IPS DF 4.7 (cell line): ENCODE measurements at regions not wholly inside any gene's neighbourhood (a gene's known extent, or its start where the extent isn't known, plus 50 kb on each side); places are given as distances from the start of the nearest gene placed in this dataset.

Source experiments
- DNase-seq: peaks from one replicate; pipeline ENCODE4 v3.0.0-alpha.2; 2013; ENCODE audit warnings: low spot score; ENCODE audit errors: extremely low read depth

GRCh38 chr21:35430260-35430659 is 381.2 kb upstream of the RUNX1 start:
- no peak for DNase-seq

- no peak for DNase-seq
Observed at GRCh38 chr21:35428937-35429336, 379.8 kb upstream of the RUNX1 start.

- no peak for DNase-seq
Observed at GRCh38 chr21:35428489-35428888, 379.4 kb upstream of the RUNX1 start.

GRCh38 chr21:35428001-35428320 is 378.9 kb upstream of the RUNX1 start:
- DNase-seq = no peak

- no peak for DNase-seq
Observed at GRCh38 chr21:35427320-35428000, 378.4 kb upstream of the RUNX1 start.

GRCh38 chr21:35426897-35427296 is 377.8 kb upstream of the RUNX1 start:
- DNase-seq = no peak

- DNase-seq = no peak
Observed at GRCh38 chr21:35426469-35426868, 377.4 kb upstream of the RUNX1 start.

GRCh38 chr21:35424122-35424521 is 375.0 kb upstream of the RUNX1 start:
- no peak for DNase-seq

- no peak for DNase-seq
Observed at GRCh38 chr21:35423709-35424108, 374.6 kb upstream of the RUNX1 start.

- DNase-seq = no peak
Observed at GRCh38 chr21:35422011-35422410, 372.9 kb upstream of the RUNX1 start.

GRCh38 chr21:35421221-35421620 is 372.1 kb upstream of the RUNX1 start:
- DNase-seq = no peak

GRCh38 chr21:35420656-35421055 is 371.6 kb upstream of the RUNX1 start:
- no peak for DNase-seq

GRCh38 chr21:35417762-35418161 is 368.7 kb upstream of the RUNX1 start:
- DNase-seq = no peak

GRCh38 chr21:35416866-35417489 is 367.9 kb upstream of the RUNX1 start:
- DNase-seq = no peak

GRCh38 chr21:35414507-35415139 is 365.5 kb upstream of the RUNX1 start:
- no peak for DNase-seq

- no peak for DNase-seq
Observed at GRCh38 chr21:35414056-35414455, 365.0 kb upstream of the RUNX1 start.

GRCh38 chr21:35412231-35412630 is 363.1 kb upstream of the RUNX1 start:
- no peak for DNase-seq

- DNase-seq = no peak
Observed at GRCh38 chr21:35411434-35411833, 362.3 kb upstream of the RUNX1 start.

GRCh38 chr21:35410656-35411055 is 361.6 kb upstream of the RUNX1 start:
- DNase-seq = no peak

GRCh38 chr21:35410123-35410522 is 361.0 kb upstream of the RUNX1 start:
- no peak for DNase-seq

- DNase-seq = no peak
Observed at GRCh38 chr21:35408401-35408800, 359.3 kb upstream of the RUNX1 start.

GRCh38 chr21:35406635-35407034 is 357.5 kb upstream of the RUNX1 start:
- no peak for DNase-seq

- DNase-seq = no peak
Observed at GRCh38 chr21:35405981-35406380, 356.9 kb upstream of the RUNX1 start.
